HCT116 (cell line): ENCODE measurements at regions not wholly inside any gene's neighbourhood (a gene's known extent, or its start where the extent isn't known, plus 50 kb on each side); places are given as distances from the start of the nearest gene placed in this dataset.

ENCODE experiments used
- ATAC-seq: fragments of 200-7000 bp; cut with Tn5 transposase; 2 replicates; pipeline ENCODE4 v1.9.1; 2020; ENCODE audit warnings: mild to moderate bottlenecking, moderate library complexity
- BruUV-seq: library from RNA; stranded (reverse); fragments of 400-500 nt; replicated peaks from 2 replicates; lab custom pipeline; 2021; lab: Mats Ljungman, UMichigan
- CTCF ChIA-PET: fragments of 300-600 bp; sonication (Branson Sonifier 250); formaldehyde crosslinking; loops from one replicate; lab custom pipeline; 2021; ENCODE audit warnings: antibody characterized with exemption; lab: Charles Lee
- POLR2A ChIA-PET: fragments of 300-600, 350-600 bp; sonication (Branson Sonifier 250); formaldehyde crosslinking; loops from one replicate; lab custom pipeline; 2021; ENCODE audit warnings: antibody characterized with exemption; lab: Charles Lee
- RAD21 ChIA-PET, 2 experiments: fragments of 300-600 bp; sonication (Branson Sonifier 250); formaldehyde crosslinking; loops; one replicate each; lab custom pipeline; 2023; ENCODE audit warnings: low total read pairs in 2 of 2; ENCODE audit not compliant: uncharacterized antibody in 2 of 2, unreplicated experiment in 2 of 2, low non-redundant PET in 1 of 2; lab: Charles Lee
- DNase-seq: peaks from one replicate; pipeline ENCODE4 v3.0.0-alpha.2; 2010; ENCODE audit warnings: low read depth, low spot score
- H2AFZ ChIP-seq: fragments of 200-600 bp; shearing (Covaris generic), sonication (generic); 2 replicates; pipeline ENCODE4 v1.6.1; 2017; ENCODE audit warnings: low read depth, mixed run types, mixed read lengths, antibody characterized with exemption, low read length; ENCODE audit not compliant: poor library complexity, severe bottlenecking
- H3K27ac ChIP-seq: 2 replicates; pipeline ENCODE4 v1.5.1; 2012; ENCODE audit warnings: low read depth, low read length
- H3K27me3 ChIP-seq: fragments of 200-600 bp; sonication (generic); 2 replicates; pipeline ENCODE4 v1.6.1; 2016; ENCODE audit warnings: mixed run types, low read length, mixed read lengths; ENCODE audit not compliant: insufficient read depth
- H3K36me3 ChIP-seq, 2 experiments: fragments of 200-500 bp in 1 of 2; fragments of 200-600 bp in 1 of 2; sonication (Bioruptor generic) in 1 of 2; sonication (generic) in 1 of 2; 2 replicates each; pipeline versions ENCODE4 v1.5.1 to v1.6.1; 2014 to 2016; ENCODE audit warnings: low read length in 2 of 2, inconsistent platforms in 1 of 2, mixed read lengths in 1 of 2, mixed run types in 1 of 2; ENCODE audit not compliant: insufficient read depth in 2 of 2, control insufficient read depth in 1 of 2
- H3K4me1 ChIP-seq, 2 experiments: fragments of 200-600 bp in 1 of 2; sonication (generic) in 1 of 2; 2 replicates each; pipeline versions ENCODE4 v1.5.1 to v1.6.1; 2012 to 2017; ENCODE audit warnings: low read length in 2 of 2, inconsistent platforms in 1 of 2, mild to moderate bottlenecking in 1 of 2, mixed read lengths in 1 of 2, mixed run types in 1 of 2, moderate library complexity in 1 of 2; ENCODE audit not compliant: insufficient read depth in 2 of 2, control insufficient read depth in 1 of 2
- H3K4me2 ChIP-seq: fragments of 200-600 bp; sonication (generic); 2 replicates; pipeline ENCODE4 v1.6.1; 2017; ENCODE audit warnings: mixed run types, low read length, mixed read lengths
- H3K4me3 ChIP-seq, 2 experiments: fragments of 200-600 bp in 1 of 2; sonication (generic) in 1 of 2; replicated peaks in 1 of 2; 2 replicates each; pipeline ENCODE4 v1.5.1; 2011 to 2016; ENCODE audit warnings: low read length in 2 of 2, control low read depth in 1 of 2, low read depth in 1 of 2, mild to moderate bottlenecking in 1 of 2, mixed read lengths in 1 of 2, mixed run types in 1 of 2
- H3K79me2 ChIP-seq: fragments of 200-600 bp; sonication (generic); 2 replicates; pipeline ENCODE4 v1.6.1; 2017; ENCODE audit warnings: mild to moderate bottlenecking, mixed run types, low read length, moderate library complexity, mixed read lengths; ENCODE audit not compliant: insufficient read depth
- H3K9ac ChIP-seq: fragments of 200-600 bp; sonication (generic); 2 replicates; pipeline ENCODE4 v1.6.1; 2016; ENCODE audit warnings: low read length, mixed read lengths
- H3K9me2 ChIP-seq: fragments of 200-600 bp; sonication (generic), shearing (Covaris generic); 2 replicates; pipeline ENCODE4 v1.6.1; 2017; ENCODE audit warnings: mixed run types, mild to moderate bottlenecking, moderate library complexity; ENCODE audit not compliant: insufficient read depth
- H3K9me3 ChIP-seq, 2 experiments: fragments of 200-500 bp in 1 of 2; fragments of 200-600 bp in 1 of 2; sonication (Bioruptor generic) in 1 of 2; sonication (generic) in 1 of 2; 2 replicates each; pipeline ENCODE4 v1.6.1; 2014 to 2017; ENCODE audit warnings: low read length in 2 of 2, mixed read lengths in 2 of 2, inconsistent platforms in 1 of 2, low read depth in 1 of 2, mild to moderate bottlenecking in 1 of 2, mixed run types in 1 of 2, moderate library complexity in 1 of 2; ENCODE audit not compliant: control insufficient read depth in 1 of 2, insufficient read depth in 1 of 2
- H4K20me1 ChIP-seq: fragments of 200-600 bp; sonication (generic), shearing (Covaris generic); 2 replicates; pipeline ENCODE4 v1.6.1; 2017; ENCODE audit warnings: mixed run types, mild to moderate bottlenecking, moderate library complexity; ENCODE audit not compliant: insufficient read depth
- CTCF ChIP-seq, 3 experiments: fragments of 200-600 bp in 1 of 3; sonication (generic) in 1 of 3; IDR thresholded peaks in 2 of 3; conservative IDR thresholded peaks in 1 of 3; 2 replicates each; pipeline ENCODE4 v1.5.1; 2012 to 2017; ENCODE audit warnings: low read depth in 2 of 3, low read length in 2 of 3, antibody characterized with exemption in 1 of 3, borderline replicate concordance in 1 of 3, control low read depth in 1 of 3, mild to moderate bottlenecking in 1 of 3, mixed read lengths in 1 of 3, mixed run types in 1 of 3, moderate library complexity in 1 of 3; ENCODE audit not compliant: insufficient read depth in 1 of 3
- ELF1 ChIP-seq: IDR thresholded peaks from 2 replicates; pipeline ENCODE4 v1.6.1; 2012; ENCODE audit warnings: low read depth, borderline replicate concordance
- POLR2A ChIP-seq: IDR thresholded peaks from 2 replicates; pipeline ENCODE4 v1.7.0; 2011; ENCODE audit warnings: borderline replicate concordance; ENCODE audit not compliant: insufficient read depth, insufficient read length; ENCODE audit errors: extremely low read depth
- SRF ChIP-seq: IDR thresholded peaks from 2 replicates; pipeline ENCODE4 v1.6.1; 2012; ENCODE audit warnings: low read depth
- ZBTB33 ChIP-seq: IDR thresholded peaks from 2 replicates; pipeline ENCODE4 v1.6.1; 2011; ENCODE audit warnings: mild to moderate bottlenecking, low read length, moderate library complexity; ENCODE audit not compliant: insufficient replicate concordance; ENCODE audit errors: extremely low read depth
- ZNF274 ChIP-seq: fragments of 200-500 bp; sonication (Bioruptor generic); IDR thresholded peaks from 2 replicates; pipeline ENCODE4 v1.6.1; 2014; ENCODE audit warnings: mild to moderate bottlenecking, low read depth, low read length, inconsistent platforms
- intact Hi-C: fragments of 100-400 bp; cut with micrococcal nuclease; formaldehyde crosslinking; loops from 2 replicates; pipeline ENCODE4 v1.10.0; 2022

GRCh38 chr3:130288670-130289069, 56.8 kb upstream of the COL6A5 start:
- Histone ChIP-seq H2AFZ (no peak overlapping the region), H3K4me2 (no peak overlapping the region), H3K27ac (no peak overlapping the region), H3K79me2 (no peaks in the 10 kb centered on the region), H3K9ac (no peak overlapping the region), H3K4me1 (no peaks in the 10 kb centered on the region), H3K36me3 (no peaks in the 10 kb centered on the region), H4K20me1 (no peaks in the 10 kb centered on the region), H3K9me3 (no peaks in the 10 kb centered on the region), H3K4me3 (no peak overlapping the region), H3K27me3 (peaks cover 41% of the 10 kb centered on the region), H3K9me2 (no peaks in the 10 kb centered on the region)
- POLR2A ChIA-PET, result no interaction called here
- intact Hi-C loops, result no loop called here
- CTCF ChIA-PET, result no interaction called here
- RAD21 ChIA-PET, result no interaction called here
- TF ChIP-seq ZBTB33, result no peak
- TF ChIP-seq SRF, result no peak
- TF ChIP-seq POLR2A, result no peak
- no peak for TF ChIP-seq ELF1
- no peak for TF ChIP-seq CTCF (IDR thresholded peaks at IDR 0.05 in 2 of 3, conservative IDR thresholded peaks at IDR 0.05 in 1 of 3; ENCODE audit: borderline replicate concordance in 1 of 3, insufficient read depth in 1 of 3, low read depth in 2 of 3, low read length in 2 of 3)
- no peak for TF ChIP-seq ZNF274
- BruUV-seq, result no TSS peak
- DNase-seq (no peak), ATAC-seq (no peak)
